ENCODE measurements at regions not wholly inside any gene's neighbourhood (a gene's known extent, or its start where the extent isn't known, plus 50 kb on each side); places are given as distances from the start of the nearest gene placed in this dataset.
A peak's percentile ranks its signal among the peaks of the same experiment; 100 is the strongest.

GRCh38 chr16:49964973-49965372 is 60.1 kb upstream of the CNEP1R1 start:
- H2AFZ ChIP-seq (ENCODE audit: low read length): no peak overlapping the region
- no peak overlapping the region for H3K9ac ChIP-seq (ENCODE audit: insufficient read depth, low read length)
- TF ChIP-seq EZH2 (IDR thresholded peaks at IDR 0.05; ENCODE audit: low read length, missing control alignments) (no peak), CTCF (conservative IDR thresholded peaks at IDR 0.05 in 1 of 2, IDR thresholded peaks at IDR 0.05 in 1 of 2; ENCODE audit: low read depth in 1 of 2, low read length in 2 of 2) (no peak)
- no peak overlapping the region for H3K27ac ChIP-seq (ENCODE audit: insufficient read depth, low read length)
- H3K36me3 ChIP-seq (ENCODE audit: control insufficient read depth, insufficient read depth, low read length): no peaks in the 10 kb centered on the region
- peak in 1 of 2 donors; percentile 9 for DNase-seq (ENCODE audit: low read depth in 2 of 2)
- H3K4me2 ChIP-seq (ENCODE audit: extremely low read depth, insufficient read depth, low read length): no peak overlapping the region
- H3K27me3 ChIP-seq (ENCODE audit: control insufficient read depth, insufficient read depth, low read length): peaks cover 5% of the 10 kb centered on the region
- H3K79me2 ChIP-seq (ENCODE audit: control insufficient read depth, insufficient read depth, low read length): no peaks in the 10 kb centered on the region
- H4K20me1 ChIP-seq (ENCODE audit: control insufficient read depth, extremely low read depth, insufficient read depth, low read length): no peaks in the 10 kb centered on the region
- H3K9me3 ChIP-seq (ENCODE audit: control insufficient read depth, insufficient read depth, low read depth, low read length): no peaks in the 10 kb centered on the region
- no peaks in the 10 kb centered on the region for H3K4me1 ChIP-seq (ENCODE audit: control insufficient read depth, extremely low read depth, insufficient read depth, low read length)
- H3K4me3 ChIP-seq (replicated peaks in 1 of 4; ENCODE audit: control extremely low read depth in 1 of 4, insufficient read depth in 1 of 4, low read depth in 3 of 4, low read length in 4 of 4): no peak overlapping the region

GRCh38 chr16:49967012-49967559 is 57.9 kb upstream of the CNEP1R1 start:
- H3K4me3 ChIP-seq (replicated peaks in 1 of 4; ENCODE audit: control extremely low read depth in 1 of 4, insufficient read depth in 1 of 4, low read depth in 3 of 4, low read length in 4 of 4): no peak overlapping the region
- no peaks in the 10 kb centered on the region for H3K79me2 ChIP-seq (ENCODE audit: control insufficient read depth, insufficient read depth, low read length)
- no peak overlapping the region for H3K4me2 ChIP-seq (ENCODE audit: extremely low read depth, insufficient read depth, low read length)
- H3K27ac ChIP-seq (ENCODE audit: insufficient read depth, low read length): no peak overlapping the region
- no peak overlapping the region for H3K9ac ChIP-seq (ENCODE audit: insufficient read depth, low read length)
- no peak overlapping the region for H2AFZ ChIP-seq (ENCODE audit: low read length)
- no peaks in the 10 kb centered on the region for H3K4me1 ChIP-seq (ENCODE audit: control insufficient read depth, extremely low read depth, insufficient read depth, low read length)
- H4K20me1 ChIP-seq (ENCODE audit: control insufficient read depth, extremely low read depth, insufficient read depth, low read length): no peaks in the 10 kb centered on the region
- H3K9me3 ChIP-seq (ENCODE audit: control insufficient read depth, insufficient read depth, low read depth, low read length): no peaks in the 10 kb centered on the region
- H3K27me3 ChIP-seq (ENCODE audit: control insufficient read depth, insufficient read depth, low read length): peaks cover 7% of the 10 kb centered on the region
- TF ChIP-seq CTCF (conservative IDR thresholded peaks at IDR 0.05 in 1 of 2, IDR thresholded peaks at IDR 0.05 in 1 of 2; ENCODE audit: low read depth in 1 of 2, low read length in 2 of 2) (no peak), EZH2 (IDR thresholded peaks at IDR 0.05; ENCODE audit: low read length, missing control alignments) (no peak)
- no peak for DNase-seq (ENCODE audit: low read depth in 2 of 2)
- H3K36me3 ChIP-seq (ENCODE audit: control insufficient read depth, insufficient read depth, low read length): no peaks in the 10 kb centered on the region

- Histone ChIP-seq H3K27ac (ENCODE audit: insufficient read depth, low read length) (no peak overlapping the region), H3K27me3 (ENCODE audit: control insufficient read depth, insufficient read depth, low read length) (peaks cover 7% of the 10 kb centered on the region), H3K79me2 (ENCODE audit: control insufficient read depth, insufficient read depth, low read length) (no peaks in the 10 kb centered on the region), H3K4me3 (replicated peaks in 1 of 4; ENCODE audit: control extremely low read depth in 1 of 4, insufficient read depth in 1 of 4, low read depth in 3 of 4, low read length in 4 of 4) (no peak overlapping the region), H2AFZ (ENCODE audit: low read length) (no peak overlapping the region), H3K4me1 (ENCODE audit: control insufficient read depth, extremely low read depth, insufficient read depth, low read length) (no peaks in the 10 kb centered on the region), H3K9me3 (ENCODE audit: control insufficient read depth, insufficient read depth, low read depth, low read length) (no peaks in the 10 kb centered on the region), H3K36me3 (ENCODE audit: control insufficient read depth, insufficient read depth, low read length) (no peaks in the 10 kb centered on the region), H4K20me1 (ENCODE audit: control insufficient read depth, extremely low read depth, insufficient read depth, low read length) (no peaks in the 10 kb centered on the region), H3K9ac (ENCODE audit: insufficient read depth, low read length) (no peak overlapping the region), H3K4me2 (ENCODE audit: extremely low read depth, insufficient read depth, low read length) (no peak overlapping the region)
- peak; percentile 8 to 18 for DNase-seq (ENCODE audit: low read depth in 2 of 2)
- TF ChIP-seq EZH2 (IDR thresholded peaks at IDR 0.05; ENCODE audit: low read length, missing control alignments): no peak
- TF ChIP-seq CTCF (conservative IDR thresholded peaks at IDR 0.05 in 1 of 2, IDR thresholded peaks at IDR 0.05 in 1 of 2; ENCODE audit: low read depth in 1 of 2, low read length in 2 of 2): no peak
Observed at GRCh38 chr16:49969091-49970030, 55.7 kb upstream of the CNEP1R1 start.

Measured in fibroblast of lung (primary cell).